ENCODE measurements at regions not wholly inside any gene's neighbourhood (a gene's known extent, or its start where the extent isn't known, plus 50 kb on each side); places are given as distances from the start of the nearest gene placed in this dataset.

- DNase-seq (ENCODE audit: low read depth): no peak
- TF ChIP-seq CTCF (IDR thresholded peaks at IDR 0.05; ENCODE audit: low read length, missing control alignments): no peak
- H3K4me3 ChIP-seq (replicated peaks; ENCODE audit: low read depth, low read length): no peak overlapping the region
These were observed 244.8 kb downstream of the MAF start for GRCh38 chr16:79355600-79356358.

- DNase-seq (ENCODE audit: low read depth): no peak
- no peak for TF ChIP-seq CTCF (IDR thresholded peaks at IDR 0.05; ENCODE audit: low read length, missing control alignments)
- H3K4me3 ChIP-seq (replicated peaks; ENCODE audit: low read depth, low read length): no peak overlapping the region
These were observed 248.6 kb downstream of the MAF start for GRCh38 chr16:79351927-79352326.

GRCh38 chr16:79349803-79350202 lies 250.7 kb downstream of the MAF start:
- no peak overlapping the region for H3K4me3 ChIP-seq (replicated peaks; ENCODE audit: low read depth, low read length)
- no peak for TF ChIP-seq CTCF (IDR thresholded peaks at IDR 0.05; ENCODE audit: low read length, missing control alignments)
- no peak for DNase-seq (ENCODE audit: low read depth)

GRCh38 chr16:79348521-79349306 lies 251.8 kb downstream of the MAF start:
- DNase-seq (ENCODE audit: low read depth): no peak
- H3K4me3 ChIP-seq (replicated peaks; ENCODE audit: low read depth, low read length): no peak overlapping the region
- no peak for TF ChIP-seq CTCF (IDR thresholded peaks at IDR 0.05; ENCODE audit: low read length, missing control alignments)

- DNase-seq (ENCODE audit: low read depth): no peak
- TF ChIP-seq CTCF (IDR thresholded peaks at IDR 0.05; ENCODE audit: low read length, missing control alignments): no peak
- no peak overlapping the region for H3K4me3 ChIP-seq (replicated peaks; ENCODE audit: low read depth, low read length)
These were observed 253.3 kb downstream of the MAF start for GRCh38 chr16:79347277-79347676.

GRCh38 chr16:79339863-79340262 lies 260.7 kb downstream of the MAF start:
- no peak overlapping the region for H3K4me3 ChIP-seq (replicated peaks; ENCODE audit: low read depth, low read length)
- no peak for DNase-seq (ENCODE audit: low read depth)
- TF ChIP-seq CTCF (IDR thresholded peaks at IDR 0.05; ENCODE audit: low read length, missing control alignments): no peak

All from fibroblast of pulmonary artery (primary cell).